GM18502 (cell line): ENCODE measurements at regions not wholly inside any gene's neighbourhood (a gene's known extent, or its start where the extent isn't known, plus 50 kb on each side); places are given as distances from the start of the nearest gene placed in this dataset.

Experiments used
- ATAC-seq: cut with Tn5 transposase; IDR thresholded peaks from one replicate; pipeline ENCODE4 v1.9.1; 2021; ENCODE audit warnings: mild to moderate bottlenecking; ENCODE audit not compliant: unreplicated experiment, poor library complexity

DNA sequence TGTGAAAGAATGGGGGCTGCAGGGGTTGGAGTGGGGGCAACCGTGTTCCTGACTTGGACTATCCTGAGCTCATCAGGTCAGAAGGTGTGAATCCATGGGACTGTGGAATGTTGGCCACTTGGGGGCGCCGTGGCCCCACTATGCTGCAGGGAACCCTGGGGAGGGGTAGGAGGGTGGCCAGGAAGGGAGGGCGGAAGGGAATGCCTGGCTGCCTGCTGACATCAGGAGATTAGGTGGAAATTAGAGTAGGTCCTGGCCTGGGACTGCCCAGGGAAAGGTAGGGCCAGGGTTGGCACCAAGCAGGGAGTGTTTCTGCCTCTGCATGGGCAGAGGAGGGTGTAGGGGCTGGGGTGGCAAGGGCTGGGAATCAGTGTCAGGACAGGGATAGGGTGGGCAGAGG lies 65.8 kb upstream of the PRSS58 start:
- no peak for ATAC-seq

DNA sequence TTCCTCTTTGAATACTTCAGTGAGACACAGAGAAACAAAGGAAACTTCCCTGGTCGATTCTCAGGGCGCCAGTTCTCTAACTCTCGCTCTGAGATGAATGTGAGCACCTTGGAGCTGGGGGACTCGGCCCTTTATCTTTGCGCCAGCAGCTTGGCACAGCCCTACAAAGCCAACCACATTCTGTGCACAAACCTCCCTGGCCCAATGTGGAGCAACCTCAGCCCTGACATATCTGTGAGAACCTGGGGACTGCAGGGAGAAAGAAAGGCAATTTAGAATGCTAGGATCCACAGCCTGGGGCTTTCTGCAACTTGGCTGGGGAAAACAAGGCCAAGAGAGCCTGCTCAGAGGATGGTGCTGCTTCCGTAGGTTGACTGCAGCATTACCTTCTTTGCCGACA lies 63.5 kb upstream of the PRSS58 start:
- no peak for ATAC-seq

DNA sequence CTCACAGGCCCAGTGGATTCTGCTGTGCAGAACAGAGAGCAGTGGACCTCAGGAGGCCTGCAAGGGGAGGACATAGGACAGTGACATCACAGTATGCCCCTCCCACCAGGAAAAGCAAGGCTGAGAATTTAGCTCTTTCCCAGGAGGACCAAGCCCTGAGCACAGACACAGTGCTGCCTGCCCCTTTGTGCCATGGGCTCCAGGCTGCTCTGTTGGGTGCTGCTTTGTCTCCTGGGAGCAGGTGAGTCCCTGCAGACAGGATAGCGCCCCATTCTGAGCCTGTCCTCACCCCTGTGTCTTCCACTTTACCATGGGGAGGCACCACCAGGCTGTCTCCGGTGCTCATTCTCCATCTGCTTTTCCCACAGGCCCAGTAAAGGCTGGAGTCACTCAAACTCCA lies 63.0 kb upstream of the PRSS58 start:
- no peak for ATAC-seq

DNA sequence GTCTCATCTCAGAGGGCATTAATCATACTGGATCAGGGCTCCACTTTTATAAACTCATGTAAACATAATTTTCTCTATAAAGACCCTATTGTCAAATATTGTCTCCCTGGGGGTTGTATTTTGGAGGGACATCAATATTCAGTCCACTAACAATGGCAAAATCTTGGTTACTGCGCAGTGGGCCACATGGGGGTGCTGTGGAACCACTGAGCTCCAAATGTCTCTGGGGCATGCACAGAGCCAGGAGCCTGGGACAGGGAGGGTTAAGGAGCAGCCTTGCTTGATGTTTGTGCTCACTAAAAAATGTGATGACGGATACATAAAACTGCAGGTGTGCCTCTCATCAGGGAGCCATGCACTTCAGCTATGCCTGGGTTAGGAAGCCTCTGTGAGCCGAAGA lies 62.1 kb upstream of the PRSS58 start:
- ATAC-seq, result no peak

DNA sequence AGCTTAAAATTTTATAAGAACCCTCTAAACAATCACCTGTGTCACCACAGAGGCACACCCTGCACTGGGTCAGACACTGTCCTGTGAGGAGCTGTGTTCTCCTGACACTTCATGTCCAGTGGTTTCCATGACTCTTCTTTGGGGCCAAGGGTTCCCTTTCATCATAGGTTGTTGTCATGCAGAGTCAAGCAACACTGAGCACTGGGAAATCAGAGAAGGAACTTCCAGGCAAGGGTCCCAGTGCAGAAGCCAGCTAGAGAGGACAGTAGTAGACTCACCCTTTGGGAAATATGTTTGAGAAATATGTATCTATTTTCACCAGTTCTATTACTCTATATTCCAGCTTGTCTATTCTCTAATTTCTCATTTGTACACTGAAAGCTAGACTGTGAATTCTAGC lies 56.4 kb upstream of the PRSS58 start:
- ATAC-seq, result no peak

DNA sequence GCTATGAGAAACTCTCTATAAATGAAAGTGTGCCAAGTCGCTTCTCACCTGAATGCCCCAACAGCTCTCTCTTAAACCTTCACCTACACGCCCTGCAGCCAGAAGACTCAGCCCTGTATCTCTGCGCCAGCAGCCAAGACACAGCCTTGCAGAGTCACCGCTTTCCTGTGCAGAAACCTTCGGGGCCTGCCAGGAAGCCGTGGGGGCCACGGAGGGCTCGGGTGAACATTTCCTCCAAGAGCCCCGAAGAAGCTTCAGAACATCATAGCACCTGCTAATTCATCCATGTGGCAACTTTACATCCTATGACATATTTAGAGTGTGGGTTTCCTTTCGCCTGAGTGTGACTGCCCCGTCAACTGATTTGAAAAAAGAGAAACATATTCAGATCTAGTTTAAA lies 55.7 kb upstream of the PRSS58 start:
- no peak for ATAC-seq

DNA sequence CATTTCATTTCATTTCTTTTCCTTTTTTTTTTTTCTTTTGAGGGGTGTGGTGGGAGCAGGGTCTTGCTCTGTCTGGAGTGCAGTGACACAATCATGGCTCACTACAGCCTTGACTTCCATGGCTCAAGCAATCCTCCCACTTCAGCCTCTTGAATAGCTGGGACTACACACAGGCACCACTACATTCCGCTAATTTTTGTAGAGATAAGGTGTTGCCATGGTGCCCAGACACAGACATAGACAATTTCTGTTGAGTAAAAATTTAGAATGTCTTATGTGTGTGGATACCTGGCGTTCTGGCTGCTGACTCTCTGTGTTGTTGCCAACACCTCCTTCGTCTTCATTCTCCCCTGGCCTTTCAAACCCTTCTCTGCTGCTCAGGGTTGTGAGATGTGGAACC lies 54.0 kb upstream of the PRSS58 start:
- no peak for ATAC-seq

DNA sequence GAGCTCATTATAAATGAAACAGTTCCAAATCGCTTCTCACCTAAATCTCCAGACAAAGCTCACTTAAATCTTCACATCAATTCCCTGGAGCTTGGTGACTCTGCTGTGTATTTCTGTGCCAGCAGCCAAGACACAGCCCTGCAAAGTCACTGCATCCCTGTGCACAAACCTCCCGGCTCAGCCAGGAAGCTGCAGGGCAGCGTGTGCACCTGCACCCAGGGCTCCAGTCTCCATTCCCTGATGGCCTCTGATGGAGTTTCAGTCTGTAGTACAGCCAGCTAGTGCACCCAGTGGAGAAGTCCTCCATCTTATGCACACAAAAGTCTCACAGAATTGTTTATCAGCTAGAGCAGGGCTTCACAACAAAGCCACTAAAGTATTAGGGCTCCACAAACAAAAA lies 51.1 kb upstream of the PRSS58 start:
- no peak for ATAC-seq

DNA sequence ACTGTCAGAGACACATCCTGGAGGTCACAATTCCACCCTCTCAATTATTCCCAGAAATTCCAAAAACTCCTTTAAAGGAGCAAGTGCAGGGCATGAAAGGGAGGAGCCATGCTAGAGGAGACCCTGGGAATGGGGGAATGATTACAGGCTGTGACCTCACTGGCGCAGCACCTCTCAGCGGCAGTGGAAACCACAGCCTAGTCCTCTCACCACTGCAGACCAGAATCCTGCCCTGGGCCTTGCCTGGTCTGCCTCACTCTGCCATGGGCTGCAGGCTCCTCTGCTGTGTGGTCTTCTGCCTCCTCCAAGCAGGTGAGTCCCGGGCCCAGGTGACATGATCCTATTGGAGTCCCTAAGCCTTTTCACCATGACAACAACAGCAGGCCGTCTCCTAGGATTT lies 50.5 kb upstream of the PRSS58 start:
- ATAC-seq, result no peak
